GM19397 (cell line): ENCODE measurements at regions not wholly inside any gene's neighbourhood (a gene's known extent, or its start where the extent isn't known, plus 50 kb on each side); places are given as distances from the start of the nearest gene placed in this dataset.
"Not testable (repeated sequence)": the region's sequence is repeated elsewhere in the genome, so short reads cannot be mapped to it uniquely, and the experiment has no call there.

Source experiments
- ATAC-seq: cut with Tn5 transposase; IDR thresholded peaks from one replicate; pipeline ENCODE4 v1.9.1; 2021; ENCODE audit warnings: mild to moderate bottlenecking, moderate library complexity; ENCODE audit not compliant: unreplicated experiment

GRCh38 chr4:186775902-186776301 lies 52.2 kb upstream of the FAT1 start:
- ATAC-seq: no peak

DNA sequence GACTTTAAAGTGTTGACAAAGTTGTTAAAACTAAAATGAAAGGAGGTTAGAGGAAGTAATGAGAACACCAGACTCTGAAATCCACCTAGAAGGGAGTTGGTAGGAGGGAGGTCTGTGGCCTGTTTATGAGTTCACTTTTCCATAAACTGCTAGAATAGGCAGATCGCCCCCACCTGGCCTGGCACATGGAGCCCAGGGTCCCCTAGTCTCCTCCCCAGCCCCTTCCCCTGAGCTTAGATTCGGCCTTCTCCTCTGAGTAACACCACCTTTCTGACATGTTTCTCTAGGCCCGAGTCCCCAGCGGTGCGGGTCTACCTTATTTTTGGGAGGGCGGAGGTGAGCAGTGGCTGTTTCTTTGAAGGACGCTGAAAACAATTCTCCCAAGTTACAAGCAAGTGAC lies 54.5 kb upstream of the FAT1 start:
- no peak for ATAC-seq

DNA sequence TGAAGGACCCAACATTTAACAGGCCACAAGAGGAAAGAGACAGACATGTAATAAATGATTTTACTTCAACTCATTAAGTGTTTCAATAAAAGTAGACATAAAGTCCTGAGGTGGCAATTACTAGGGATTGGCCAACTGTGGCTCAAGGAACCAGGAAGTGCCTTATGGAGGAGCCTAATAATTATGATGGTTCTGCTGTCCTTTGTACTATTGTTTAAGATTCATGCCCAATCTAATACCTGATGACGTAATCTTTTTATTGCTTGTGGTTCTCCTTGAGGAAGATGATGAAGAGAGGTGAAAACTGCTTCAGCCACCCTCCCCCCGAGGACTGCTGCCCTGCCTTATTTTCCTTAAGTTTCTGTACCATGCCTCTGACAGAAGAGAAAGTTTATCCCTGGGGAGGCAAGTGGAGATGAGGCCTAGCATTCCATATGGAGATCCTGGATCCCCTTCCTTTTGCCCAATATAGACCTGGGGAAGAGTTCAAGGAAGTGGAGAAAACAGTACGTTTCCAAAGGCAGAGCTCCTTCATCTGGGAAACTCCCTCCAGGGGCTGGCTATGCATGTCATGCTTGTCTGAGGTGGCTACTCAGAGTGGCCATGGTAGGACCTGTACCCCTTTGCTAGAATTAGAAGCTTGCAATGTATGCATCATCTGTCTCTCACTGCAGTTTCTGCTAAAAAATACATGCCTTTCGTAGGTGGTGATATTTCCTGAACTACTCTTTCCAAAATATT lies 56.8 kb upstream of the FAT1 start:
- no peak for ATAC-seq

- no peak for ATAC-seq
Observed at GRCh38 chr4:186781032-186781917, 57.6 kb upstream of the FAT1 start.

DNA sequence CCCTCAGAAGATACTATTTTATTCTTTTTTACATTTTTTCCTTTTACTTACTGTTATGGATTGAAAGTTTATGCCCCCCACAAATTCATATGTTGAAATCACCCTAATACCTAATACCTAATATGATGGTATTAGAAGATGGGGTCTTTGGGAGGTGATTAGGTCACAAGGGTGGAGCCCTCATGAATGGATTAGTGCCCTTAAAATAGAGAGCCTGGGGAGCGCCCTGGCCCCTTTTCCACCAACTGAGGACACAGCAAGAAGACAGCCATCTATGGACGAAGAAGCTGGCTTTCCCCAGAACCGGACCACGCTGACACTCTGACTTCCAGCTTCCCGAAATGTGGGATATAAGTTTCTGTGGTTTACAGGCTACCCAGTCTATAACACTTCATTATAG lies 58.6 kb upstream of the FAT1 start:
- ATAC-seq: no peak

GRCh38 chr4:186787536-186787935 lies 63.9 kb upstream of the FAT1 start:
- no peak for ATAC-seq

DNA sequence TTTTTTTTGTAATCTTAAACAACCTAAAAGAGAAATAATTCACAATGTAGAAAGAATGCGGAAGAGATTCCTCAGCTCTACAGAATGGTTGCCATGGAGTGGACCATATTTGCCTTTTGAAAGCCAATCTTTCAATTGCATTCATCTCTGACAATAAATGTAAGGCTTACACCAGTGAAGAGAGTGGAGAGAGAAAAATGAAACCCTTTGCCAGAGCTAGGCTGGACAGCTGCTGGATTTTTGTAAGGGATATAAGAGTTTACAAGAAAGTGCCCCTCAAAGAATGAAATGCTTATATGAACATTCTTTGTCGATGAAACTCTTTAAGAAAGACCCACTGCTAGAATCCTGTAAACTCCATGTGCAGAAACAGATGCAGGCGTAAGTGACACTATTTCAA lies 66.0 kb upstream of the FAT1 start:
- ATAC-seq: no peak

- no peak for ATAC-seq
Observed at GRCh38 chr4:186790630-186791029, 67.0 kb upstream of the FAT1 start.

DNA sequence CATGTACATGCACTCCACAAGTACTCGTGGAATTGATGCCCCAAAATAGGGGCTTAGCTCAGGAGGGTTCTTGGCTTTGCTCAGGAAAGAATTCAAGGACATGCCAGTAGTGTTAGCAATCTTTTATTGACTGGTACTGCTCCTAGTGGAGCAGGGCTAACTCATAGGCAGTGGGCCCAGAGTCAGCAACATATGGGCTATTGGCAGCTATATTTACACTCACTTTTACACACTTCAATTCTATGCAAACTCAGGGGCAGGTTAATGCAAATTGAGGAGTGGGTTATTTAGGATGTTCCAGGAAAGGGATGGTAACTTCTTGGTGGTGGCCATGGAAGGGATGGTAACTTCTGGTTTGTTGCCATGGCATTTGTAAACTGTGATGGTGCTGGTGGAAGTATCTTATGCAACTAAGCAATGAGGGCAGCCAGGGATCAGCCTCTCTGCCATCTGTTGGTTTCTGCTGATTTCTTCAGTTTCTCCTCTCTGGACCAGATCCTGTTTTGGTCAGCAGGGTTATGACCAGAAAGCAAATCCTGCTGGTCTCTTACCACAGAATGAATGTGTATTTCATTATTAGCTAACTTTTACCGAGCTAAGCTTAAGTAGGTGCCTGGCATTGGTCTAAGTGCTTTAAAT lies 69.2 kb upstream of the FAT1 start:
- ATAC-seq: no peak

GRCh38 chr4:186798951-186799659 lies 75.4 kb upstream of the FAT1 start:
- ATAC-seq: no peak

GRCh38 chr4:186805020-186805820 lies 81.6 kb upstream of the FAT1 start:
- no peak for ATAC-seq

DNA sequence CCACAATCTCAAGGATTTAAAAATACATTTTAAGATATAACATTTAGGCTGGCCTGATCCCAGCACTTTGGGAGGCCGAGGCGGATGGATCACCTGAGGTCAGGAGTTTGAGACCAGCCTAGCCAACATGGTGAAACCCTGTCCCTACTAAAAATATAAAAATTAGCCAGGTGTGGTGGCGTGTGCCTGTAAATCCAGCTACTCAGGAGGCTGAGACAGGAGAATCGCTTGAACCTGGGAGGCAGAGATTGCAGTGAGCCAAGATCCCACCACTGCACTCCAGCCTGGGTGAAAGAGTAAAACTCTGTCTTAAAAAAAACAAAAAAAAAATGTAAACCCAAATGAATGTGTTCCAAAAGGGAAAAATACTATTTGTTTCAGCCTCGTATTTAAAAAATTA lies 82.3 kb upstream of the FAT1 start:
- ATAC-seq: not testable (repeated sequence)

- ATAC-seq: no peak
Observed at GRCh38 chr4:186806679-186807421, 83.2 kb upstream of the FAT1 start.

DNA sequence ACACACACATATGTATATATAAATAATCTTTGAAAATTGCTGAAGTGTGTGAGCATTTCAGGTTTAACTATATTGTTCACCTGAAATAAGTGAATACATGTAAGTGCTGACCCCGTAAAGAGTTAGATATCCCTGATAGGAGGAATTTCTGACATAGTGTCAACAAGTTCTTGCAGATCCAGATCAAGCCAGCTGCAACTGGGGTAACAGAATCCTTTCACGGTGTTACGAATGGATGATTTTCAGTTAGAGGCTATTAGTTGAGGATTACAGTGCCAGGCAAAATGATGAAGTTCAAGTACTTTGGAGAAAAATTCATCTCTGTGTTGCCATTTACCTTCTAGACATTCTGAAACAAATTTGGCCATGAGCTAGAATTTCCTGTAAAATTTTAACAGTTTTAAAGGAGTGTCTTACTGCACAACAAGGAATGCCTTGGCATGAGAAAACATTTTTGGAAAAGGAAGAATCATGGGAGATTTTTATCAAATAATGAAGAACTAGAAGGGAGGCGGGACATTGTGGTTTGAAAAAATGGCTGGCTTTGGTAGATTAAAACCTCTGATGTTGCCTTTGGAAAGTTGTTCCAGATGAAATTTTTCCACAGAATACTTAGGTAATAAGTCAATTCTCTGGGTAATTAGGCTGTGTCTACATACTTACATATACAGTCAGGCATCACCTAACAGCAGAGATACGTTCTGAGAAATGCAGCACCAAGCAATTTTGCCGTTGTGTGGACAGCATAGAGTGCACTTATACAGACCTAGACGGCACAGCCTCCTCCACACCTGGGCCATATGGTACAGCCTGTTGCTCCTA lies 84.4 kb upstream of the FAT1 start:
- ATAC-seq: no peak

DNA sequence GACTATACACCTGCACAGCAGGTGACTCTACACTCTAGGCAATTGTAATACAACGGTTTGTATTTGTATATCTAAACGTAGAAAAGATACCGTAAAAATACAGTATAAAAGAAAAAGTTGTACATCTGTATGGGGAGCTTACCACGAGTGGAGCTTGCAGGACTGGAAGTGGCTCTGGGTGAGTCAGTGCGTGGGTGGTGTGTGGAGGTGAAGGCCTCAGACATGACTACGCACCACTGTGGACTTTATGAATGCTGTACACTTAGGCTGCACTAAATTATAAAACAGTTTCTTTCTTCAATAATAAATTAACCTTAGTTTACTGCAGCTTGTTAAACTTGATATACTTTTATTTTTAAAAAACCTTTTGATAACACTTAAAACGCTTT lies 85.0 kb upstream of the FAT1 start:
- no peak for ATAC-seq

DNA sequence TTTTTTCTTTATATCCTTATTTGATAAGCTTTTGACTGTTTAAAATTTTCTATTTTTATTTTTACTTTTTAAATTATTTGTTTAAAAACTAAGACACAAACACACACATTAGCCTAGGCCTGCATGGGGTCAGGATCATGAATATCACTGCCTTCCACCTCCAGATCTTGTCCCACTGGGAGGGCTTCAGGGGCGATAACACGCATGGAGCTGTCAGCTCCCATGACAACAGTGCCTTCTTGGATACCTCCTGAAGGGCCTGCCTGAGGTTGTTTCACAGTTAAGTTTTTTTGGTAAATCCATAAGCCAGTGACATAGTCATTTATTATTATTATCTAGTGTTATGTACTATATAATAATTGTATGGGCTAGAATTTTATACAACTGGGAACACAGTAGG lies 85.4 kb upstream of the FAT1 start:
- no peak for ATAC-seq

DNA sequence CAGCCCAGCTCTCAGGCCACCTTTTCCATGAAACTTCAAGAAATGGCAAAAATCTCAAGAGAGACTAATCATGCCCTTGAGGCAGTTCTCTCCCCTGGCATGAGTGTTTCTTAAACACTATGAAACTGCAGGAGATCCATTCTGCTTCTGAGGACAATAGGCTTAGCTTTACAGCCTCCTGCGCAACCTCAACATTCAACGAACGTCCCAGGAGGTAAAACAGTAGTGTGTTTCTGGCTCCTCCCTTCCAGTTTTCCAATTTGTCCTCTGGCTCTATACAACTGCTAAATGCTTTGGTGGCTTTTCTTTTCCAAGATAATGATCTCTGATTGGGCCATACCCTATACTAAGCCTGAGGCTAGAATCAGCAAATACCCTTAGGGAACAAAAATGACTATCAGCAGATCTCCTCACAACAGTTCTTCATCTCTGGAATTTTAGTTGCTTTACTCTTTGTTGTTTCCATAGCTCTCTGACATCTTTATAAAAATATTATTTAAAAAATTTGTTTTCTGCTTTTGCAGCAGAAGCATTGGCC lies 87.0 kb upstream of the FAT1 start:
- no peak for ATAC-seq

DNA sequence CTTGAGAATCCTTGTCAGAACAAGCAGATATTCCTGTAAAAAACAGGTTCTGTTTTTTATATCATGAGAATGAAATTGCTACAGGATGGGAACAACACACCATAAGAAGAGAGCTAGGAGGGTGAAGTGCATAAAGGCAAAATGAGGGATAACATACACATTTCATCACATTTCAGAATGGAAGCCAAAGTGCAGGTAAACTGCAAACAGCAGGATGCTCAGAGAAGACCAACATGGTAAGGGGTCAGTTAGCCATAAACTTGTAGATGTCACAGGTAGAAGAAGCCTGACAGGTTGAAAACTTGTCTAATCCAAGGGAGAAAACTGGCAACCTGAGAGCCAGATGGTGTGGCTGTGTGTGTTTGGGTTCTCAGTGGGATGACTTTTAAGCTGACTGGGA lies 88.9 kb upstream of the FAT1 start:
- no peak for ATAC-seq
